ENCODE measurements at regions not wholly inside any gene's neighbourhood (a gene's known extent, or its start where the extent isn't known, plus 50 kb on each side); places are given as distances from the start of the nearest gene placed in this dataset.

GRCh38 chr22:33986954-33987353 lies 66.7 kb upstream of the LARGE1 start:
- no peak for TF ChIP-seq EP300 (IDR thresholded peaks at IDR 0.05)
- TF ChIP-seq CTCF (IDR thresholded peaks at IDR 0.05), result no peak
- no peak for TF ChIP-seq POLR2A (IDR thresholded peaks at IDR 0.05)

Data from ovary (tissue), 3 donors.